Glutamatergic neuron (in vitro differentiated cells): ENCODE measurements at regions not wholly inside any gene's neighbourhood (a gene's known extent, or its start where the extent isn't known, plus 50 kb on each side); places are given as distances from the start of the nearest gene placed in this dataset.

Experiments used
- DNase-seq: peaks from one replicate; pipeline ENCODE4 v3.0.0; 2022
- H3K27ac Mint-ChIP-seq: one replicate; pipeline ENCODE4 v1.8.0; 2020; ENCODE audit warnings: mild to moderate bottlenecking, mixed read lengths, inconsistent platforms; ENCODE audit not compliant: unreplicated experiment
- H3K27me3 Mint-ChIP-seq: one replicate; pipeline ENCODE4 v1.8.0; 2020; ENCODE audit warnings: mild to moderate bottlenecking, moderate library complexity, mixed read lengths, inconsistent platforms; ENCODE audit not compliant: unreplicated experiment
- H3K36me3 Mint-ChIP-seq: one replicate; pipeline ENCODE4 v1.8.0; 2020; ENCODE audit warnings: mild to moderate bottlenecking, mixed read lengths, inconsistent platforms; ENCODE audit not compliant: unreplicated experiment
- H3K4me1 Mint-ChIP-seq: one replicate; pipeline ENCODE4 v1.8.0; 2020; ENCODE audit warnings: mild to moderate bottlenecking, low read depth, mixed read lengths, inconsistent platforms; ENCODE audit not compliant: unreplicated experiment
- H3K4me3 Mint-ChIP-seq: one replicate; pipeline ENCODE4 v1.8.0; 2020; ENCODE audit warnings: mild to moderate bottlenecking, mixed read lengths, inconsistent platforms; ENCODE audit not compliant: unreplicated experiment
- H3K9me3 Mint-ChIP-seq: one replicate; pipeline ENCODE4 v1.8.0; 2020; ENCODE audit warnings: mild to moderate bottlenecking, moderate library complexity, mixed read lengths, inconsistent platforms; ENCODE audit not compliant: unreplicated experiment
- TF ChIP-seq, protein P1 (sequence below): fragments of 200-600 bp; sonication (generic); IDR thresholded peaks from one replicate; pipeline ENCODE4 v1.5.0; 2021; ENCODE audit not compliant: partially characterized antibody, unreplicated experiment

DNA sequence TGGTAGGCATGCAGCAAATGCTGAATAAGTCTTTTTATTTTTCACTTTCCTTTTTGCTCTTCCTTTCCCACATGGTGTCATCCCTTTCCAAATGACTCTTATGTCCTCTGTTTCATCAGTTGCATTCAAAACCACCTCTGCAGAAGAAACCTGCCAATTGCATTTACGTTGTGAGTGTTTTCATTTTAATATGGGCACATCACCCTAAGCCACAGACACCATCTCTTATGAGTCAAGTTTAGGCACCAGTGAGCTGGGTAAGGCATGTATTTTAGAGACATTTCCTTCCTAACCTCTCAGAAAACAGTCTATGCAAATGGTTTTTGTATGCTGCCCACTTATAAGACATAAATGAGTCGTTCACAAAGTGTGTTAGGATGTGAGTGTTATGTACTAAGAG lies 223.3 kb upstream of the ADAMTS9 start:
- Mint-ChIP-seq H3K4me1 (peaks cover 14% of the 10 kb centered on the region), H3K4me3 (no peak overlapping the region), H3K27me3 (peaks cover 2% of the 10 kb centered on the region), H3K36me3 (no peaks in the 10 kb centered on the region), H3K27ac (no peak overlapping the region), H3K9me3 (peaks cover 2% of the 10 kb centered on the region)
- DNase-seq, result no peak
- TF ChIP-seq, protein P1, sequence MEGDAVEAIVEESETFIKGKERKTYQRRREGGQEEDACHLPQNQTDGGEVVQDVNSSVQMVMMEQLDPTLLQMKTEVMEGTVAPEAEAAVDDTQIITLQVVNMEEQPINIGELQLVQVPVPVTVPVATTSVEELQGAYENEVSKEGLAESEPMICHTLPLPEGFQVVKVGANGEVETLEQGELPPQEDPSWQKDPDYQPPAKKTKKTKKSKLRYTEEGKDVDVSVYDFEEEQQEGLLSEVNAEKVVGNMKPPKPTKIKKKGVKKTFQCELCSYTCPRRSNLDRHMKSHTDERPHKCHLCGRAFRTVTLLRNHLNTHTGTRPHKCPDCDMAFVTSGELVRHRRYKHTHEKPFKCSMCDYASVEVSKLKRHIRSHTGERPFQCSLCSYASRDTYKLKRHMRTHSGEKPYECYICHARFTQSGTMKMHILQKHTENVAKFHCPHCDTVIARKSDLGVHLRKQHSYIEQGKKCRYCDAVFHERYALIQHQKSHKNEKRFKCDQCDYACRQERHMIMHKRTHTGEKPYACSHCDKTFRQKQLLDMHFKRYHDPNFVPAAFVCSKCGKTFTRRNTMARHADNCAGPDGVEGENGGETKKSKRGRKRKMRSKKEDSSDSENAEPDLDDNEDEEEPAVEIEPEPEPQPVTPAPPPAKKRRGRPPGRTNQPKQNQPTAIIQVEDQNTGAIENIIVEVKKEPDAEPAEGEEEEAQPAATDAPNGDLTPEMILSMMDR, result no peak

DNA sequence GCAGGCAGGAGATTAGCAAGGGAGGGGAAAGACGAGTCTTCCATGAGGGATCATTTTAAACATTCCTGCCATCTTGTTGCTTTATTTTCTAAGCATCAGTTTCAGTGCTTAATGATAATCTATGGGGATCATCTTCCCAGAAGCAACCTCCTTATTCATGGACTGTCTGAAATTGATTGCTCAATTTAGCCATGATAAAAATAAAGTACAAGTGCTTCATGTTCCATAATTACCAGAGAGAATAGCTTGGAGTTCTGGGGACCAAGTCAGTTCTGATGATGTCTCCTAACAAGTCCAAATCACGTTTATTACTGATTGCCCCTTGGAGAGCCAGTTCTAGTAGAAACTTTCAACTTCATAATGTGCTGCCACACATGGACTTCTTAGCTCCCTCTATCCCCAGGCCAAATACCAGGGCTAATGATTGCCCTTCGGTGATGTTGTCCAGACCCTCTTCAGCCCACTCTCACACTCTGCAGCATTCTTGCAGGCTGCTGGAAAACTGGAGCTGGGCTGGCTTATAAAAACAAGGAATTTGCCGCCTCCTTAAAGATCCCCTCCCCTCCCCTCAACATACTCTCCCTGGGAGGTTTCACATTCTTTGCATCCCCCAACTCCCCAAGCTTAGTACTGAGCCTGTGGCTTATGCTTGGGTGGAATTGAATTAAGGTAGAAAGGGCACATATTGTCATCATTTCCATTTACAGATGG lies 222.1 kb upstream of the ADAMTS9 start:
- TF ChIP-seq, protein P1, result no peak
- Mint-ChIP-seq H3K27me3 (peaks cover 2% of the 10 kb centered on the region), H3K4me1 (peaks cover 18% of the 10 kb centered on the region), H3K9me3 (peaks cover 2% of the 10 kb centered on the region), H3K36me3 (no peaks in the 10 kb centered on the region), H3K4me3 (no peak overlapping the region), H3K27ac (no peak overlapping the region)
- no peak for DNase-seq

DNA sequence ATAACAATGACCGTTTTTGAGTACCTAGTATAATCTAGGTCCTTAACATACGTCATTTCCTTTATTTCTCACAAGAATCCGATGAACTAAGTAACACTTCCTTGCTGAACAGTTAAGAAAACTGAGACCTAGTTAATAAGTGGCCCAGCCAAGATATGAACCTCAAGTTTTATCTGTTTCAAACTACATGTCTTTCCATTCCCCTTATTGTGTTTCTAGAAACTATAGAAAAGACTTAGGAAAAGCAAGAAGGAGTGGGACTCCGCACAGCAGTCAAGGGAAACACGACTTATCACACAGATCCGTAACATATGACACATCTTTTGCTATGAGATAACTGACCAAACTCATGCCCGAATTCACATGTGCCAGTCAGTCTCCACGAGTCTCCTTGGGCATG lies 221.2 kb upstream of the ADAMTS9 start:
- Mint-ChIP-seq H3K27me3 (peaks cover 2% of the 10 kb centered on the region), H3K4me1 (peaks cover 18% of the 10 kb centered on the region), H3K9me3 (peaks cover 2% of the 10 kb centered on the region), H3K27ac (no peak overlapping the region), H3K36me3 (no peaks in the 10 kb centered on the region), H3K4me3 (no peak overlapping the region)
- DNase-seq, result no peak
- TF ChIP-seq, protein P1, result no peak

DNA sequence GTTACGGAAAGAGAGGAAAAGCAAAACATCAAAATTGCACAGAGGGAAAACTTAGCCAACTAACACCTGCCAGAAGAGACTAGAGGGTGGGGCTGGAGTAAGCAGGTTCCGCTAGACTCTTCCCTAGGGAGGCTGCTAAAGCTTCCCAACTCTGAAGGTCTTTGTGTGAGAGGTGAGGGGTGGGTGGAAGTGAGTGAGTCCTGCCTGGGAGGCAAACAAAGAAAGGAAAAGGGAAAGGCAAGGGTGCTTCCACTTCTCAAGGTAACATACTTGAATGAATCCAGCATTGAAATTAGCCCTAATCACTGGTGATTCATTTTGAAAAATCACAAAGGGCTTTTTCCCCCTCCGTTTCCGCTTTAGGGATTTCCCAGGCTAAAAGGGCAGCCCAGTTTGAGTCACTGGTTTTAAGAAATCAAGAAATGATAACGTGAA lies 220.5 kb upstream of the ADAMTS9 start:
- Mint-ChIP-seq H3K27me3 (peaks cover 2% of the 10 kb centered on the region), H3K4me1 (peaks cover 15% of the 10 kb centered on the region), H3K27ac (no peak overlapping the region), H3K36me3 (no peaks in the 10 kb centered on the region), H3K9me3 (peaks cover 2% of the 10 kb centered on the region), H3K4me3 (no peak overlapping the region)
- no peak for DNase-seq
- TF ChIP-seq, protein P1, result no peak

DNA sequence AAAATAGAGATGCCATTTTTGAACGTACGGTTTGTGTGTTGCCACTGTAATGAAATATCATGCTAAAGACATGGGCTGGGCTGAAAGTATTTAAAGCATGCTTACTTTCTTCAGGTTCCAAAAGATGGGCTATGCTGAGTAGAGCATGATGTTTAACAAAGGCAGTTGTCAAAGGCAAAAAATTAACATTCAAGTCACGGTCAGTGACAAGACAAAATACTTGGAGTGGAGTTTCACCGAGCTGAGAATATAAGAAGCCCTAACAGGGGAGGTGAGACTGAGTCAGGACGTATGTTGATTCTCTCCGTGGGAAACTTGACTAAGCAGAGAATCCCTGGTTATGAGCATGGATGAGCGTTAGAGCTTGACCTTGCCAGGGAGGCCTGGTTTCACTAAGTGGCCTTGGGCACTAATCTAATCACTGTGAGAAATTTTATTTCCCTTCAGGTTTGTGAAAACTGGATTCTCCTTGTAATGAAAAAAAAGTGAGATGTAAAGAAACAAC lies 218.2 kb upstream of the ADAMTS9 start:
- TF ChIP-seq, protein P1, result no peak
- H3K36me3 Mint-ChIP-seq, result no peaks in the 10 kb centered on the region
- peaks cover 2% of the 10 kb centered on the region for H3K27me3 Mint-ChIP-seq
- peaks cover 19% of the 10 kb centered on the region for H3K4me1 Mint-ChIP-seq
- no peaks in the 10 kb centered on the region for H3K9me3 Mint-ChIP-seq
- no peak for DNase-seq
- no peak overlapping the region for H3K27ac Mint-ChIP-seq
- no peak overlapping the region for H3K4me3 Mint-ChIP-seq
